OCI-LY7 (cell line): ENCODE measurements at regions not wholly inside any gene's neighbourhood (a gene's known extent, or its start where the extent isn't known, plus 50 kb on each side); places are given as distances from the start of the nearest gene placed in this dataset.

ENCODE experiments used
- CTCF ChIP-seq: fragments of 200-600 bp; sonication (generic); conservative IDR thresholded peaks from 2 replicates; pipeline ENCODE4 v1.5.1; 2014; ENCODE audit warnings: mild to moderate bottlenecking, antibody characterized with exemption, low read length, moderate library complexity, mixed read lengths
- EZH2phosphoT487 ChIP-seq: fragments of 200-600 bp; sonication (generic); IDR thresholded peaks from 2 replicates; pipeline ENCODE4 v1.6.1; 2018; ENCODE audit warnings: low read depth, borderline replicate concordance, mild to moderate bottlenecking, mixed run types, antibody characterized with exemption, low read length, moderate library complexity, mixed read lengths

- TF ChIP-seq CTCF (no peak), EZH2phosphoT487 (no peak)
Measured at GRCh38 chr7:81459485-81459884, 310.4 kb downstream of the HGF start.
